ENCODE measurements at regions not wholly inside any gene's neighbourhood (a gene's known extent, or its start where the extent isn't known, plus 50 kb on each side); places are given as distances from the start of the nearest gene placed in this dataset.
"Not testable (repeated sequence)": the region's sequence is repeated elsewhere in the genome, so short reads cannot be mapped to it uniquely, and the experiment has no call there.

GRCh38 chr21:27921421-27921820, 954.5 kb upstream of the ADAMTS5 start:
- not testable (repeated sequence) for DNase-seq

GRCh38 chr21:27917966-27918365, 951.1 kb upstream of the ADAMTS5 start:
- not testable (repeated sequence) for DNase-seq

GRCh38 chr21:27916326-27916725, 949.4 kb upstream of the ADAMTS5 start:
- not testable (repeated sequence) for DNase-seq

GRCh38 chr21:27912133-27912532, 945.2 kb upstream of the ADAMTS5 start:
- DNase-seq = not testable (repeated sequence)

GRCh38 chr21:27909487-27909886, 942.6 kb upstream of the ADAMTS5 start:
- DNase-seq = not testable (repeated sequence)

- DNase-seq = not testable (repeated sequence)
Observed at GRCh38 chr21:27908816-27909215, 941.9 kb upstream of the ADAMTS5 start.

- not testable (repeated sequence) for DNase-seq
Observed at GRCh38 chr21:27902904-27903303, 936.0 kb upstream of the ADAMTS5 start.

GRCh38 chr21:27893619-27894018, 926.7 kb upstream of the ADAMTS5 start:
- not testable (repeated sequence) for DNase-seq

GRCh38 chr21:27891495-27891894, 924.6 kb upstream of the ADAMTS5 start:
- not testable (repeated sequence) for DNase-seq

- DNase-seq = not testable (repeated sequence)
Observed at GRCh38 chr21:27887808-27888455, 921.0 kb upstream of the ADAMTS5 start.

- DNase-seq = no peak
Observed at GRCh38 chr21:27885296-27885711, 918.4 kb upstream of the ADAMTS5 start.

GRCh38 chr21:27881331-27881730, 914.4 kb upstream of the ADAMTS5 start:
- DNase-seq = not testable (repeated sequence)

GRCh38 chr21:27872411-27872810, 905.5 kb upstream of the ADAMTS5 start:
- DNase-seq = not testable (repeated sequence)

GRCh38 chr21:27870755-27871154, 903.9 kb upstream of the ADAMTS5 start:
- not testable (repeated sequence) for DNase-seq

- DNase-seq = not testable (repeated sequence)
Observed at GRCh38 chr21:27860314-27860955, 893.5 kb upstream of the ADAMTS5 start.

- DNase-seq = not testable (repeated sequence)
Observed at GRCh38 chr21:27858053-27858825, 891.4 kb upstream of the ADAMTS5 start.

GRCh38 chr21:27856988-27857387, 890.1 kb upstream of the ADAMTS5 start:
- not testable (repeated sequence) for DNase-seq

GRCh38 chr21:27841084-27841672, 874.3 kb upstream of the ADAMTS5 start:
- no peak for DNase-seq

GRCh38 chr21:27840262-27840661, 873.4 kb upstream of the ADAMTS5 start:
- DNase-seq = no peak

GRCh38 chr21:27839512-27840115, 872.7 kb upstream of the ADAMTS5 start:
- no peak for DNase-seq

- DNase-seq = no peak
Observed at GRCh38 chr21:27838573-27838972, 871.7 kb upstream of the ADAMTS5 start.

- DNase-seq = no peak
Observed at GRCh38 chr21:27837936-27838335, 871.0 kb upstream of the ADAMTS5 start.

- no peak for DNase-seq
Observed at GRCh38 chr21:27833298-27833697, 866.4 kb upstream of the ADAMTS5 start.

Data from CD4-positive, alpha-beta T cell treated with Interferon gamma for 1 hour (primary cell).